H9 (cell line): ENCODE measurements at regions not wholly inside any gene's neighbourhood (a gene's known extent, or its start where the extent isn't known, plus 50 kb on each side); places are given as distances from the start of the nearest gene placed in this dataset.

Experiments used
- DNase-seq: peaks from one replicate; pipeline ENCODE4 v3.0.0-alpha.2; 2017
- H2AFZ ChIP-seq: one replicate; pipeline ENCODE4 v1.6.1; 2013; ENCODE audit warnings: mild to moderate bottlenecking, low read length, control low read depth, moderate library complexity
- H2AK5ac ChIP-seq: 2 replicates; pipeline ENCODE4 v1.6.1; 2013; ENCODE audit warnings: low read length, control low read depth, mixed read lengths; ENCODE audit not compliant: insufficient read length
- H2BK120ac ChIP-seq: one replicate; pipeline ENCODE4 v1.6.1; 2013; ENCODE audit warnings: low read depth, mild to moderate bottlenecking, low read length, control low read depth, inconsistent platforms; ENCODE audit not compliant: poor library complexity, severe bottlenecking
- H2BK12ac ChIP-seq: 2 replicates; pipeline ENCODE4 v1.6.1; 2013; ENCODE audit warnings: low read length, control low read depth, mixed read lengths, low read depth; ENCODE audit not compliant: insufficient read length
- H2BK15ac ChIP-seq: 2 replicates; pipeline ENCODE4 v1.6.1; 2013; ENCODE audit warnings: low read depth, low read length, control low read depth
- H2BK20ac ChIP-seq: one replicate; pipeline ENCODE4 v1.6.1; 2013; ENCODE audit warnings: low read depth, mild to moderate bottlenecking, low read length, control low read depth, inconsistent platforms; ENCODE audit not compliant: poor library complexity, severe bottlenecking
- H2BK5ac ChIP-seq: 2 replicates; pipeline ENCODE4 v1.6.1; 2013; ENCODE audit warnings: low read length, control low read depth, mixed read lengths; ENCODE audit not compliant: insufficient read length
- H3K14ac ChIP-seq: 2 replicates; pipeline ENCODE4 v1.6.1; 2013; ENCODE audit warnings: low read length, control low read depth; ENCODE audit not compliant: insufficient read depth
- H3K18ac ChIP-seq: 2 replicates; pipeline ENCODE4 v1.6.1; 2013; ENCODE audit warnings: low read depth, mild to moderate bottlenecking, mixed read lengths, low read length, control low read depth; ENCODE audit not compliant: insufficient read length
- H3K23ac ChIP-seq: 2 replicates; pipeline ENCODE4 v1.6.1; 2013; ENCODE audit warnings: low read length, control low read depth, mixed read lengths, low read depth; ENCODE audit not compliant: insufficient read length
- H3K23me2 ChIP-seq: 2 replicates; pipeline ENCODE4 v1.6.1; 2013; ENCODE audit warnings: low read depth, mild to moderate bottlenecking, mixed read lengths, low read length, control low read depth; ENCODE audit not compliant: insufficient read length, poor library complexity, severe bottlenecking
- H3K27ac ChIP-seq: 2 replicates; pipeline ENCODE4 v1.5.1; 2013; ENCODE audit warnings: low read length, control low read depth, mixed read lengths, low read depth; ENCODE audit not compliant: insufficient read length
- H3K27me3 ChIP-seq: 2 replicates; pipeline ENCODE4 v1.6.1; 2013; ENCODE audit warnings: low read length, control low read depth, inconsistent platforms; ENCODE audit not compliant: insufficient read depth
- H3K4ac ChIP-seq: 2 replicates; pipeline ENCODE4 v1.6.1; 2013; ENCODE audit warnings: low read depth, mild to moderate bottlenecking, control low read depth, inconsistent platforms, low read length, moderate library complexity
- H3K4me1 ChIP-seq: 2 replicates; pipeline ENCODE4 v1.6.1; 2013; ENCODE audit warnings: low read length, control low read depth, inconsistent platforms; ENCODE audit not compliant: insufficient read depth
- H3K4me2 ChIP-seq: 2 replicates; pipeline ENCODE4 v1.6.1; 2013; ENCODE audit warnings: low read length, control low read depth, mixed read lengths; ENCODE audit not compliant: insufficient read length, insufficient read depth
- H3K56ac ChIP-seq: 2 replicates; pipeline ENCODE4 v1.6.1; 2013; ENCODE audit warnings: low read depth, mild to moderate bottlenecking, mixed read lengths, low read length, control low read depth; ENCODE audit not compliant: insufficient read length
- H3K79me1 ChIP-seq: 2 replicates; pipeline ENCODE4 v1.6.1; 2013; ENCODE audit warnings: low read depth, mild to moderate bottlenecking, moderate library complexity, low read length, control low read depth, inconsistent platforms; ENCODE audit not compliant: insufficient read depth, poor library complexity, severe bottlenecking
- H3K79me2 ChIP-seq: 2 replicates; pipeline ENCODE4 v1.6.1; 2013; ENCODE audit warnings: low read length, control low read depth, inconsistent platforms; ENCODE audit not compliant: insufficient read depth
- H3K9ac ChIP-seq: 2 replicates; pipeline ENCODE4 v1.6.1; 2013; ENCODE audit warnings: low read length, control low read depth, mixed read lengths; ENCODE audit not compliant: insufficient read length; ENCODE audit errors: extremely low read depth
- H3K9me3 ChIP-seq: one replicate; pipeline ENCODE4 v1.6.1; 2013; ENCODE audit warnings: low read depth, low read length, inconsistent platforms; ENCODE audit not compliant: control insufficient read depth
- H3T11ph ChIP-seq: one replicate; pipeline ENCODE4 v1.6.1; 2013; ENCODE audit warnings: mild to moderate bottlenecking, low read length, control low read depth, inconsistent platforms
- H4K20me1 ChIP-seq: one replicate; pipeline ENCODE4 v1.6.1; 2013; ENCODE audit not compliant: control insufficient read depth, insufficient read length, insufficient read depth
- H4K5ac ChIP-seq: 2 replicates; pipeline ENCODE4 v1.6.1; 2013; ENCODE audit warnings: low read depth, mild to moderate bottlenecking, mixed read lengths, low read length, control low read depth; ENCODE audit not compliant: insufficient read length
- H4K8ac ChIP-seq: replicated peaks from 2 replicates; pipeline ENCODE4 v1.6.1; 2013; ENCODE audit warnings: low read length, control low read depth, mixed read lengths, low read depth; ENCODE audit not compliant: insufficient read length
- H4K91ac ChIP-seq: 2 replicates; pipeline ENCODE4 v1.6.1; 2013; ENCODE audit warnings: low read depth, mild to moderate bottlenecking, moderate library complexity, mixed read lengths, low read length, control low read depth; ENCODE audit not compliant: insufficient read length
- H3K27ac Mint-ChIP-seq, 3 experiments: 2 replicates in 2 of 3; 3 replicates in 1 of 3; pipeline ENCODE4 v1.8.0; 2020 to 2021; ENCODE audit warnings: mixed read lengths in 3 of 3, mild to moderate bottlenecking in 1 of 3, moderate library complexity in 1 of 3
- H3K27me3 Mint-ChIP-seq: 2 replicates; pipeline ENCODE4 v1.8.0; 2021; ENCODE audit warnings: low read depth, mild to moderate bottlenecking, moderate library complexity, mixed read lengths
- H3K36me3 Mint-ChIP-seq, 3 experiments: 2 replicates in 2 of 3; 3 replicates in 1 of 3; pipeline ENCODE4 v1.8.0; 2020 to 2021; ENCODE audit warnings: low read depth in 3 of 3, mixed read lengths in 3 of 3; ENCODE audit not compliant: insufficient read depth in 1 of 3
- H3K4me1 Mint-ChIP-seq, 2 experiments: 2 replicates each; pipeline ENCODE4 v1.8.0; 2020; ENCODE audit warnings: mixed read lengths in 2 of 2
- H3K4me3 Mint-ChIP-seq, 2 experiments: 2 replicates in 1 of 2; 3 replicates in 1 of 2; pipeline ENCODE4 v1.8.0; 2020 to 2021; ENCODE audit warnings: mild to moderate bottlenecking in 2 of 2, mixed read lengths in 2 of 2, moderate library complexity in 1 of 2
- H3K9me3 Mint-ChIP-seq, 2 experiments: 2 replicates in 1 of 2; 3 replicates in 1 of 2; pipeline ENCODE4 v1.8.0; 2020; ENCODE audit warnings: mild to moderate bottlenecking in 2 of 2, mixed read lengths in 2 of 2, moderate library complexity in 1 of 2
- WGBS: extraction: QIAGEN DNeasy Blood & Tissue Kit; methylation state at CpG from one replicate; pipeline ENCODE4 v1.1.7; 2013; ENCODE audit warnings: missing lambda C conversion rate, low lambda C conversion rate, mixed read lengths; ENCODE audit not compliant: insufficient read length; ENCODE audit errors: extremely low coverage; 5-methylcytosine and 5-hydroxymethylcytosine counted together
- TF ChIP-seq, protein P1 (sequence below): fragments of 200-600 bp; sonication (generic); conservative IDR thresholded peaks from 3 replicates; pipeline ENCODE4 v1.8.0; 2021; ENCODE audit warnings: antibody characterized with exemption, mild to moderate bottlenecking

DNA sequence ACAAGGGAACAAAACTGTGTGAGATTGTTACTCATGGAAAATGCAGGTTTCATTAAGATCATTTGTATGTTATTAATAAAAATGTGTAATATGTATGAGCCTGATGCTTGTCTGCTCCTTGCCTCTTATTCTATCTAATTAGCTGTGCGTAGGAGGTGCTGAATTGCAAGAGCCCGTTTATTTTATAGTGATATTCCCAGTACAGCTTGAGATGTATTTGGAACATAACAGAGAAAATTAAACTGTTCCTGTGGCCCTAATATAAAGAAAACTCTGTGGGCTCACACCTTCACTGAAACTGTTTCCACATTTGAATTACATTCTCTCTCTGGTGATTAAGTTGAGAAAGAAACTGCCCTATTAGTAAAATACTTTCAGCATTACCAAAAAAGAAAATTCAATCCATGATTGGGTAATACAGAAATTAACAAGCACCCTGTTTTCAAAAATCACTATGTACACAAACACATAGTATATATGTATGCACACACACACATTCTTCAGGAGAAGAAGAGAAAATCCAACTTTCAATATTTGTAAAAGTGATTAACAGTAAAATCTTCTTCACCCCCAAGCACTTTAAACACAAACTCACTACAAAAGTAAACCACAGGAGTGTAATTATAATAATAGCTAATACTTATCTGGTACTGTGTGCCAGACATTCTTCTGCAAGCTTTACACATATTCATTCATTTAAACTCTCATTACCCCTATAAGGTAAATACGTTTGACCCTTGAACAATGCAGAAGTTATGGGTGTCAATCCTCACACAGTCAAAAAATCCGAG lies 233.2 kb downstream of the PHLDA1 start:
- Mint-ChIP-seq H3K4me3 (no peak overlapping the region), H3K27ac (no peak overlapping the region), H3K9me3 (no peaks in the 10 kb centered on the region), H3K4me1 (no peaks in the 10 kb centered on the region), H3K36me3 (no peaks in the 10 kb centered on the region), H3K27me3 (peaks cover 1% of the 10 kb centered on the region; the same call in 1 of the 2 replicates)
- Histone ChIP-seq H2BK20ac (no peak overlapping the region), H3K79me2 (no peaks in the 10 kb centered on the region), H2BK120ac (no peak overlapping the region), H4K91ac (no peak overlapping the region), H4K5ac (no peak overlapping the region), H2AK5ac (no peak overlapping the region), H4K20me1 (no peaks in the 10 kb centered on the region), H4K8ac (no peak overlapping the region), H3T11ph (no peak overlapping the region), H3K18ac (no peak overlapping the region), H3K9ac (no peak overlapping the region), H3K14ac (no peak overlapping the region), H3K4me1 (no peaks in the 10 kb centered on the region), H3K23me2 (no peaks in the 10 kb centered on the region), H3K9me3 (no peaks in the 10 kb centered on the region), H2BK12ac (no peak overlapping the region), H3K27me3 (no peaks in the 10 kb centered on the region), H2BK15ac (no peak overlapping the region), H3K4ac (no peak overlapping the region), H3K4me2 (no peak overlapping the region), H3K23ac (no peak overlapping the region), H3K79me1 (no peaks in the 10 kb centered on the region), H2BK5ac (no peak overlapping the region), H2AFZ (no peak overlapping the region), H3K56ac (no peak overlapping the region), H3K27ac (no peak overlapping the region)
- no peak for DNase-seq
- WGBS: no CpG with 5 or more reads among the region's 4 CpGs
- TF ChIP-seq, protein P1, sequence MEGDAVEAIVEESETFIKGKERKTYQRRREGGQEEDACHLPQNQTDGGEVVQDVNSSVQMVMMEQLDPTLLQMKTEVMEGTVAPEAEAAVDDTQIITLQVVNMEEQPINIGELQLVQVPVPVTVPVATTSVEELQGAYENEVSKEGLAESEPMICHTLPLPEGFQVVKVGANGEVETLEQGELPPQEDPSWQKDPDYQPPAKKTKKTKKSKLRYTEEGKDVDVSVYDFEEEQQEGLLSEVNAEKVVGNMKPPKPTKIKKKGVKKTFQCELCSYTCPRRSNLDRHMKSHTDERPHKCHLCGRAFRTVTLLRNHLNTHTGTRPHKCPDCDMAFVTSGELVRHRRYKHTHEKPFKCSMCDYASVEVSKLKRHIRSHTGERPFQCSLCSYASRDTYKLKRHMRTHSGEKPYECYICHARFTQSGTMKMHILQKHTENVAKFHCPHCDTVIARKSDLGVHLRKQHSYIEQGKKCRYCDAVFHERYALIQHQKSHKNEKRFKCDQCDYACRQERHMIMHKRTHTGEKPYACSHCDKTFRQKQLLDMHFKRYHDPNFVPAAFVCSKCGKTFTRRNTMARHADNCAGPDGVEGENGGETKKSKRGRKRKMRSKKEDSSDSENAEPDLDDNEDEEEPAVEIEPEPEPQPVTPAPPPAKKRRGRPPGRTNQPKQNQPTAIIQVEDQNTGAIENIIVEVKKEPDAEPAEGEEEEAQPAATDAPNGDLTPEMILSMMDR: no peak
